AG09319 (cell line): ENCODE measurements at regions not wholly inside any gene's neighbourhood (a gene's known extent, or its start where the extent isn't known, plus 50 kb on each side); places are given as distances from the start of the nearest gene placed in this dataset.

Experiments
- DNase-seq: peaks from one replicate; pipeline ENCODE4 v3.0.0-alpha.2; 2010; ENCODE audit warnings: low read depth; ENCODE audit errors: extremely low read depth
- CTCF ChIP-seq: IDR thresholded peaks from 2 replicates; pipeline ENCODE4 v1.5.1; 2011; ENCODE audit warnings: low read depth, mild to moderate bottlenecking, inconsistent platforms, low read length, moderate library complexity

GRCh38 chr11:43053638-43054412 is 258.0 kb upstream of the API5 start:
- DNase-seq = no peak
- no peak for TF ChIP-seq CTCF

GRCh38 chr11:43067681-43068080 is 244.1 kb upstream of the API5 start:
- DNase-seq = no peak
- no peak for TF ChIP-seq CTCF

- DNase-seq = no peak
- no peak for TF ChIP-seq CTCF
These were observed 240.5 kb upstream of the API5 start for GRCh38 chr11:43071338-43071737.

- no peak for TF ChIP-seq CTCF
- no peak for DNase-seq
These were observed 239.7 kb upstream of the API5 start for GRCh38 chr11:43072096-43072495.

GRCh38 chr11:43072911-43073310 is 238.9 kb upstream of the API5 start:
- DNase-seq = no peak
- TF ChIP-seq CTCF = no peak

- no peak for TF ChIP-seq CTCF
- DNase-seq = no peak
These were observed 237.0 kb upstream of the API5 start for GRCh38 chr11:43074810-43075209.

GRCh38 chr11:43101113-43101512 is 210.7 kb upstream of the API5 start:
- TF ChIP-seq CTCF = no peak
- DNase-seq = no peak
